GM21786 (cell line): ENCODE measurements at regions not wholly inside any gene's neighbourhood (a gene's known extent, or its start where the extent isn't known, plus 50 kb on each side); places are given as distances from the start of the nearest gene placed in this dataset.
"Not testable (repeated sequence)": the region's sequence is repeated elsewhere in the genome, so short reads cannot be mapped to it uniquely, and the experiment has no call there.

Source experiments
- ATAC-seq: cut with Tn5 transposase; IDR thresholded peaks from one replicate; pipeline ENCODE4 v1.9.1; 2021; ENCODE audit not compliant: unreplicated experiment

DNA sequence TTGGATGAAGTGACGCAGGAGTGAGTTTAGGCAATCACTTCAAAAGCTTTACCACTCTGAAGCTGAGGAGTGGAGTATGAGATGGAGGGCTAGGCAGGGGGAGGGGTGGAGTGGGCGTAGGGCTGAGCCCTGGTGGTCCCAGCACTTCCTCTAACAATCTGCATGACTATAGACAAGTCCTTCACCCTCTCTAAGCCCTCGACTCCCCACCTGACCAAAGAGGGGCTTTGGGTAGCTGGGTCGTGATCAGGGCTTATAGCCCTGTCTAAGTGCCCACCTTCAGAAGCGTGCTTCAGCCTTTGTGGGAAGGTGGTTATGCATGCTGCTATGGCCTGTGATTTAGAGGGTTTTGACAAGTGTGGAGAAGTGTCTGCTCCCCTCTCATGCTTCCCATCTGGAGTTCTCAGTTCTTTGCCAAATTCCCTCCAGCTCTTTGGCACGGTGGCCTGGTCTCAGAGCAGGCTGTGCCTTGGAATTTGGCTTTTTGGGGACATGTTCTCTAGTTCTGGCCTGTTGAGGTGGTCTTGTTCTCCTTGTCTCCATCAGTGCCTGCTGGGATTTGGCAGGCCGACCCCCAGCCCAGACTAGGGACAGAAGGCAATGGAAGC is 53.0 kb downstream of the ACTBL2 start:
- ATAC-seq, result no peak

DNA sequence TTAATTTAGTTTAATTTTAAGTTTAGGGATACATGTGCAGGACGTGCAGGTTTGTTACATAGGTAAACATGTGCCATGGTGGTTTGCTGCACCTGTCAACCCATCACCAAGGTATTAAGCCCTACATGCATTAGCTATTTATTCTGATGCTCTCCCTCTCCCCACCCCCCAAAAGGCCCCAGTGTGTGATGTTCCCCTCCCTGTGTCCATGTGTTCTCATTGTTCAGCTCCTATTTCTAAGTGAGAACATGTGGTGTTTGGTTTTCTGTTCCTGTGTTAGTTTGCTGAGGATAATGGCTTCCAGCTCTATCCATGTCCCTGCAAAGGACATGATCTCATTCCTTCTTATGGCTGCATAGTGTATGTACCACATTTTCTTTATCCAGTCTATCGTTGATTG is 53.6 kb downstream of the ACTBL2 start:
- ATAC-seq, result not testable (repeated sequence)

DNA sequence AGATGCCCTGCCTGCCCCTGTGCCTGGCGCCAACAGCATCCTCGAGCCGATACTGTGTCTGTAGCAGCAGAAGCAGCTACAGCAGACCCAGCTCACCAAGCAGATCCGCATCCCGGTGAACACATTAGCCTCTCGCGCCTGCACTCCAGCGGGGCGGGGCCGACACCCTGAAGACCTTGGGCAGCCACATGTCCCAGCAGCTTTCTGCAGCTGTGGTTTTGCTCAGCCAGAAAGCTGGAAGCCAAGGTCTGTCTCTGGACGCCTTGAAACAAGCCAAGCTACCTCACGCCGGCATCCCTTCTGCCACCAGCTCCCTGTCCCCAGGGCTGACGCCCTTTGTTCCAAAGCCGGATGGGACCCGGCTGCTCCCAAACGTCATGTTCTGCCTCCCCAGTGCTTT is 59.6 kb downstream of the ACTBL2 start:
- ATAC-seq, result no peak

- ATAC-seq, result no peak
Measured at GRCh38 chr5:57422341-57422740, 60.3 kb downstream of the ACTBL2 start.

DNA sequence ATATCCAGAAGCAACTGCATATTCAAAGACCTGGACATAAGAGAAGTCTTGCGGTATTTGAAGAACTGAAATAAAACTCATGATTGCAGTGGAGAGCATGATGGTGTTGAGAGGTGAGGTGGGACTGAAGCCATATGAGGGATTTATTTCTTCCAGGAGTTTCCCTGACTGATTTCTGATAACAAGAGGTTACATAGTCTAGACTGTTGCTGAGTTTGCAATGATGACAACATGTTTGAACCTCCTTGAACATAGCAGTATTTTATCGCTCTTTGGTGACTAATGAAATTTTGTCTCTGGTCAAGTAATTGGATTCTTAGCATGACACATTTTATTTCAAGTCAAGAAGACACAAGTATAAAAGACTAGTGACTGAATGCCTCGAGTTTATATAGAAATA is 61.8 kb downstream of the ACTBL2 start:
- ATAC-seq, result no peak

- ATAC-seq, result no peak
Measured at GRCh38 chr5:57417971-57418370, 64.6 kb downstream of the ACTBL2 start.

- ATAC-seq, result no peak
Measured at GRCh38 chr5:57417320-57417719, 65.3 kb downstream of the ACTBL2 start.

- no peak for ATAC-seq
Measured at GRCh38 chr5:57416278-57416994, 66.2 kb downstream of the ACTBL2 start.

DNA sequence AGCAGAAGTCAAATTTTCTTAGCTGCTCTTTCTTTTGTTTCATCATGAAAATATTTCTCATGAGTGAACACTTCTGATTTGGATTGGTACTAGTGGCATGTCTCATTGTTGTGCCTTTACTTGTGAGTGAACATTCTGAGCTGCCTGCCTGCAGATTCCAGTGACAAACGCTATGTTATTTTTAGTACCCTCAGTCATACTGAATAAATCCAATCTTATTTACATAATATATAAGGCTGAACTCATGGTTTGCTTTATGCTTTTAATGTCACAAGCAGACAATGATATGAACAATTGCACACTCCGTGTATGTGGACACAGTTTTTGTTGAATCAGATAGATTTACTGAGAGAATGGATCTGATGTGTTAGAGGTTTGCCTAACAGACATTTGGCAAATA is 67.8 kb downstream of the ACTBL2 start:
- no peak for ATAC-seq

- ATAC-seq, result no peak
Measured at GRCh38 chr5:57414191-57414590, 68.4 kb downstream of the ACTBL2 start.

GRCh38 chr5:57413145-57413544 is 69.5 kb downstream of the ACTBL2 start:
- ATAC-seq, result no peak

DNA sequence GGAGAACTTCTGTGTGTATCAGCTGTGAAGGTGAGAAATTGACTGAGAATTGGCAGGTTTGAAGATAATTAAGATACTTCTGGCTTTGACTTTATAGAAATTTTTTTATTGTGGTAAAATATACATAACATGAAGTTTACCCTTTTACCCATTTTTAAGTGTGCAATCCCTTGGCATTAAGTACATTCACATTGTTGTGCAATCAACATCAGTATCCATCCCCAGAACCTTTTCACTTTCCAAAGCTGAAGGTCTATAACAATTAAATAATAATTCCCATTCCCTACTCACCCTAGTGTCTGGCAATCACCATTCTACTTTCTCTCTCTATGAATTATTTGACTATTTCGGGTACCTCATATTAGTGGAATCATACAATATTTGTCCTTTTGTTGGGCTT is 69.9 kb downstream of the ACTBL2 start:
- ATAC-seq, result no peak

GRCh38 chr5:57411982-57412381 is 70.6 kb downstream of the ACTBL2 start:
- no peak for ATAC-seq

DNA sequence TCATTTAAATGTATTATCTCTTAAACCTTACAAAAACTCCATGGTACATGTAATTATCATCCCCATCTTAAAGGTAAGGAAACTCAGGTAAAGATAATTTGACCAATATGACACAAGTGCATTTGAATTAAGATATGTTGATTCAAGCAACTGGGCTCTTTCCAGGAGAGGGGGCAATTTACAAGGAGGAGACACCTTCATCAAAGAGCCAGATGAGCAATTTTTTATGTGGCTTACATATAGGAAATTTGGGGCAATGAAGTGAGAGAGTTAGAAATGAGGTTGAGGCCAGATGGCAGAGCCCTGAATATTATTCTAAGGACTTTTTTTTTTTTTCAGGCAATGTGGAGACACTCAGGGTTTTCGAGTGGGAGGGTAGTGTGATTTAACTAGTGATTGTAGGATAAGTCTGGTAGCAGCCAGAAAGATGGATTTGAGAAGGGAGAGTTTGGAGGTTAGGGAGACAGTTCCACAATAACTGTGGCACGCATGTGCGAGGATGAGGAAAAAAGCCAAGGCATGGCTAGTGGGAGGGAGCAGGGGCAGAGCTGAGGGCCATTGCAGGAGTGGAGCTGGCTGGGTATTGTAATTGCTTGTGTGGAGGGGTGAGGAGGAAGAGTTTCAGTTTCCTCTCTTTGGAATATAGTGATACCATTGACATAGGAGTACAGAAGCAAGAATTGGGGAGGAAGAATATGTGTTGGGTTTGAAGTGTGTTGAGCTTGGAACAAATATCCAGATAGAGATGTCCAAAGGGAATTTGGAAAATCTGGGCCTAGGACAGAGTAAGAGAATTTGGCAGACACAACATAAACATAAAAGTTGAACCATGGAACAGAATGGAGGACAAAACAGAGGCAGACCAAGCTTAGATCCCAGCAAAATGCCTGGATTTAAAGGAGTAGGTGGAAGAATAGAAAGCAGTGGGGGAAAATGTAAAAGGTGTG is 72.0 kb downstream of the ACTBL2 start:
- ATAC-seq, result no peak

- no peak for ATAC-seq
Measured at GRCh38 chr5:57408714-57409113, 73.9 kb downstream of the ACTBL2 start.

DNA sequence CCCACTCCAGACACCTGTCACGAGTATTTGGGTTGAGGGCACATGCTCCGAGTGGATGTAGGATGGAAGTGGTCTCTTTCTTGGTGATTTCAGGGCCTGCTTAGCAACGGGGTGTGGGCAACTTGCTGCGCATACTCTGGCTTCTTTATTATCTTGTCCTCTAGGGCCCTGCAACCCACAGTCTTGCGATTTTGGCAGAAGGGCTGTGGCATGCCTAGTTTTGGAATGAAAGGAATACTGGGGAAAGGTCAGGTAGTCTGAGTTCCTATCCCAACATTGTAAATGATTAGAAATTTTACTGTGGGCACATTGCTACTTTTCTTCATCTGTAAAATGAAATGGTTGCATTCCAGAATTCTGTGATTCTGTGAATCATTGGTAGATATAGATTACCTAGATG is 74.3 kb downstream of the ACTBL2 start:
- ATAC-seq, result no peak

DNA sequence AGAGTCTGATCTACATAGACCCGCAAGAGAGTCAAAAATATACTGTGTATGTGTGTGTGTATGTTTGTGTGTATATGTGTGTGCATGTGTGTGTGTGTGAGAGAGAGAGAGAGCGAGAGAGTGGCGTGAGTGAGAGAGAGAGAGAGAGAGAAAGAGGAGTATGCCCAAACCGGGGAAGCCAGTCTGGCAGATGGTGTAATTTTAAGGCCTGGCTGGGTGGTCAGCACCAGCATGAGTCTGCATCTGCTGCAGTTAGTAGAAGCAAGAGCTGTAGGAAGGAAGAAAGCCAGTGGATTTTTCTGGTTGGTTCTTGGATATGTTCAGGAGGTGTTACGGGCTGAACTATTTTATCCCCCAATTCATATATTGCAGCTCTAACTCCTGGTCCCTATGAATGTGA is 75.2 kb downstream of the ACTBL2 start:
- no peak for ATAC-seq

GRCh38 chr5:57406641-57407040 is 76.0 kb downstream of the ACTBL2 start:
- ATAC-seq, result no peak

GRCh38 chr5:57405984-57406383 is 76.6 kb downstream of the ACTBL2 start:
- ATAC-seq, result no peak

DNA sequence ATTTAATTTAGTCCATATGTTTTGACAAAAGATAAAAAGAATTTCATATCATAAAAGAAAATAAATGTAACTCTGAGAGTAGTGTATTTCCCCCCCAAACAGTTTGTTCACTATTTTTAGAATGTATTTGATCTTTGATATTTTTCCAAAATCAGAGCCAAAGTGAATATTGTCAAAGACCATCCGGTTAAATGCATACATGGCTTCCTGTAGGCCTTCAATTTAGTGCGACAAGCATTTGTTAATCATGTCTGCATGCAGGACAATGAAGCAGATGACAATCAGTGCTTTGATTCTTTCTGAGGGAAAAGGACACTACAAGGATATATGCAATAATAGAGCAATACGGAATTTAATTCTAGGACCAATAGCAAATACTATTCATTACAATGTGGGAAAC is 79.8 kb downstream of the ACTBL2 start:
- no peak for ATAC-seq

GRCh38 chr5:57402348-57402747 is 80.3 kb downstream of the ACTBL2 start:
- no peak for ATAC-seq
